Keratinocyte (primary cell): ENCODE measurements at regions not wholly inside any gene's neighbourhood (a gene's known extent, or its start where the extent isn't known, plus 50 kb on each side); places are given as distances from the start of the nearest gene placed in this dataset.

Experiments used
- DNase-seq: peaks from one replicate; pipeline ENCODE4 v3.0.0-alpha.2; 2011; ENCODE audit warnings: low read depth, missing footprints, low spot score
- FAIRE-seq: peaks from 2 replicates; lab custom pipeline; 2011; peaks lifted over from hg19 to GRCh38; lab: Jason Lieb, UNC
- H2AFZ ChIP-seq: 2 replicates; pipeline ENCODE4 v1.6.0; 2012; ENCODE audit warnings: low read length, control low read depth, inconsistent platforms; ENCODE audit not compliant: control insufficient read depth
- H3K27ac ChIP-seq: 2 replicates; pipeline ENCODE4 v1.5.1; 2011; ENCODE audit warnings: low read length; ENCODE audit not compliant: control insufficient read depth, insufficient read depth
- H3K27me3 ChIP-seq: 3 replicates; pipeline ENCODE4 v1.6.0; 2011; ENCODE audit warnings: low read length; ENCODE audit not compliant: control insufficient read depth, insufficient read depth; ENCODE audit errors: extremely low read depth
- H3K36me3 ChIP-seq, 2 experiments: 2 replicates in 1 of 2; 3 replicates in 1 of 2; pipeline ENCODE4 v1.5.1; 2011; ENCODE audit warnings: low read length in 2 of 2, mild to moderate bottlenecking in 1 of 2; ENCODE audit not compliant: control insufficient read depth in 2 of 2, insufficient read depth in 2 of 2; ENCODE audit errors: extremely low read depth in 1 of 2
- H3K4me1 ChIP-seq: 3 replicates; pipeline ENCODE4 v1.5.1; 2011; ENCODE audit warnings: low read length; ENCODE audit not compliant: control insufficient read depth, insufficient read depth; ENCODE audit errors: extremely low read depth
- H3K4me2 ChIP-seq: 3 replicates; pipeline ENCODE4 v1.6.0; 2011; ENCODE audit warnings: low read depth, low read length; ENCODE audit not compliant: control insufficient read depth, insufficient read depth; ENCODE audit errors: extremely low read depth
- H3K4me3 ChIP-seq, 3 experiments: fragments of 200-600 bp in 1 of 3; sonication (generic) in 1 of 3; 2 replicates in 2 of 3; 3 replicates in 1 of 3; pipeline ENCODE4 v1.5.1; 2011 to 2016; ENCODE audit warnings: low read length in 3 of 3, mild to moderate bottlenecking in 3 of 3, control low read depth in 2 of 3, inconsistent platforms in 1 of 3, low read depth in 1 of 3, mixed read lengths in 1 of 3, mixed run types in 1 of 3, moderate library complexity in 1 of 3; ENCODE audit not compliant: control insufficient read depth in 2 of 3, insufficient read depth in 2 of 3; ENCODE audit errors: extremely low read depth in 1 of 3
- H3K79me2 ChIP-seq: 2 replicates; pipeline ENCODE4 v1.6.0; 2012; ENCODE audit warnings: low read length; ENCODE audit not compliant: control insufficient read depth, insufficient read depth
- H3K9ac ChIP-seq: 3 replicates; pipeline ENCODE4 v1.6.0; 2011; ENCODE audit warnings: low read length; ENCODE audit not compliant: control insufficient read depth, insufficient read depth; ENCODE audit errors: extremely low read depth
- H3K9me1 ChIP-seq: 3 replicates; pipeline ENCODE4 v1.6.0; 2011; ENCODE audit warnings: low read length; ENCODE audit not compliant: control insufficient read depth, insufficient read depth; ENCODE audit errors: extremely low read depth
- H3K9me3 ChIP-seq: 2 replicates; pipeline ENCODE4 v1.5.1; 2012; ENCODE audit warnings: low read depth, low read length; ENCODE audit not compliant: control insufficient read depth
- H4K20me1 ChIP-seq: 3 replicates; pipeline ENCODE4 v1.6.0; 2011; ENCODE audit warnings: low read length; ENCODE audit not compliant: control insufficient read depth, insufficient read depth; ENCODE audit errors: extremely low read depth
- EZH2 ChIP-seq: IDR thresholded peaks from one replicate; pipeline ENCODE4 v1.6.1; 2012; ENCODE audit warnings: inconsistent platforms, mild to moderate bottlenecking, low read length, moderate library complexity
- dilution Hi-C: fragments of 300-500 bp; cut with MboI; formaldehyde crosslinking; loops from one replicate; pipeline ENCODE4 v1.7.0; 2020; ENCODE audit warnings: low sequenced_read_pairs; ENCODE audit not compliant: extremely low pct_ligation_motif_present
- TF ChIP-seq, protein P1 (sequence below), 3 experiments: IDR thresholded peaks in 1 of 3; conservative IDR thresholded peaks in 1 of 3; optimal IDR thresholded peaks in 1 of 3; 2 replicates in 2 of 3; 3 replicates in 1 of 3; pipeline versions ENCODE3 to v1.5.1; 2011; ENCODE audit warnings: low read length in 3 of 3, mild to moderate bottlenecking in 3 of 3, moderate library complexity in 2 of 3, control low read depth in 1 of 3, inconsistent platforms in 1 of 3; ENCODE audit not compliant: insufficient read depth in 2 of 3; ENCODE audit errors: extremely low read depth in 1 of 3

DNA sequence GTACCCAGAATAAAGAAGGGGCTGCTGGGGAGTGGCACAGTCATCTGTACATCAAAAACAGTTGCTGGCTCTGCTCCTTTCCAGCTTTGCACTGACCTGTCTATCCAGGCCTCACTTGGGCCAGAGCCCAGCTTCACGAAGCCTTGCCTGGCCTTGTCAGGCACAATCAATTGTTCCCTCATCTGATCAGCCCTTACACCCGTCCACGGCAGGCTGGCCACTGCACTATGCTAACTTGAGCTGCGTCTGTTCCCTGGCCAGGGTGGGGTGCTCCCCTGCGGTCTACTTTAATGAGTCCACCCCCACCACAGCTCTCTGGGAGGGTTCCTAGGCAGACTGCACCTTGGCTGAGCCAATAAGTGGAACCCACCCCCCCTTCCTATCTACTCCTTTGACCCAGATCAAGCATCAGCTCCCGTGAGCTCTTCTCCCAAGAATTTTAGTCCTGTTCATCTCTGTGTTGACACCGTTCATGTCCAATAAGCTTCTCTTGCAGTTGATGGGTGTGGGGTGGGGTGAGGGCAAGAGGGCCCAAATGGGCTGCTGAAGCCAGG, 74.3 kb upstream of the MLN start:
- dilution Hi-C loops: no loop called here
- FAIRE-seq: no peak

DNA sequence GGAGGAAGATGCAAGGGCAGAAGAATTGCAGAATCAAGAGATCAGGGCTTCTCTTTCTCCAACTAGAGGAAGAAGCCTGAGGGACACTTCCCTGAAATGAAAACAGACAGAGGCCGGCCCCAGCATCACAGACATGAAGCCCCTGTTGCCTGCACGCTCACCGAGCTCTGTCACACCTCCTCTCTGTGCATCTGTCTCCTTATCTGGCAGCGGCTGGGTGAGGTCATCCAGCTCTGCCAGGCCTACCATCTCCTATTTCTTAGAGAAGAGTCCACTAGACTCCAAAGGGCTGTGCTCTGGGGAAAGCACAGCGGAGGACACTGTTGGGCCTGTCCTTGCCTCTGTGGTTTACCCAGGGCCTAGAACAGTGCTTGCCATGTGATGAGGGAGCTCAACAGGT, 71.9 kb upstream of the MLN start:
- FAIRE-seq: no peak
- Histone ChIP-seq H3K9me3 (no peaks in the 10 kb centered on the region), H4K20me1 (no peaks in the 10 kb centered on the region), H3K9ac (no peak overlapping the region), H2AFZ (no peak overlapping the region), H3K4me2 (no peak overlapping the region), H3K27me3 (peaks cover 20% of the 10 kb centered on the region), H3K9me1 (no peaks in the 10 kb centered on the region), H3K4me3 (no peak overlapping the region), H3K4me1 (no peaks in the 10 kb centered on the region), H3K79me2 (no peaks in the 10 kb centered on the region), H3K36me3 (no peaks in the 10 kb centered on the region), H3K27ac (no peak overlapping the region)
- no peak for DNase-seq
- dilution Hi-C loops: no loop called here
- TF ChIP-seq, protein P1, sequence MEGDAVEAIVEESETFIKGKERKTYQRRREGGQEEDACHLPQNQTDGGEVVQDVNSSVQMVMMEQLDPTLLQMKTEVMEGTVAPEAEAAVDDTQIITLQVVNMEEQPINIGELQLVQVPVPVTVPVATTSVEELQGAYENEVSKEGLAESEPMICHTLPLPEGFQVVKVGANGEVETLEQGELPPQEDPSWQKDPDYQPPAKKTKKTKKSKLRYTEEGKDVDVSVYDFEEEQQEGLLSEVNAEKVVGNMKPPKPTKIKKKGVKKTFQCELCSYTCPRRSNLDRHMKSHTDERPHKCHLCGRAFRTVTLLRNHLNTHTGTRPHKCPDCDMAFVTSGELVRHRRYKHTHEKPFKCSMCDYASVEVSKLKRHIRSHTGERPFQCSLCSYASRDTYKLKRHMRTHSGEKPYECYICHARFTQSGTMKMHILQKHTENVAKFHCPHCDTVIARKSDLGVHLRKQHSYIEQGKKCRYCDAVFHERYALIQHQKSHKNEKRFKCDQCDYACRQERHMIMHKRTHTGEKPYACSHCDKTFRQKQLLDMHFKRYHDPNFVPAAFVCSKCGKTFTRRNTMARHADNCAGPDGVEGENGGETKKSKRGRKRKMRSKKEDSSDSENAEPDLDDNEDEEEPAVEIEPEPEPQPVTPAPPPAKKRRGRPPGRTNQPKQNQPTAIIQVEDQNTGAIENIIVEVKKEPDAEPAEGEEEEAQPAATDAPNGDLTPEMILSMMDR (optimal IDR thresholded peaks at IDR 0.05 in 1 of 3, IDR thresholded peaks at IDR 0.05 in 1 of 3, conservative IDR thresholded peaks at IDR 0.05 in 1 of 3; ENCODE audit: extremely low read depth in 1 of 3, insufficient read depth in 2 of 3, low read length in 3 of 3): no peak

More for the DNA sequence above, 74.3 kb upstream of the MLN start:
- Histone ChIP-seq H3K36me3 (no peaks in the 10 kb centered on the region), H4K20me1 (no peaks in the 10 kb centered on the region), H3K27ac (no peak overlapping the region), H3K9me3 (no peaks in the 10 kb centered on the region), H3K9me1 (no peaks in the 10 kb centered on the region), H3K79me2 (no peaks in the 10 kb centered on the region), H3K4me3 (no peak overlapping the region), H3K27me3 (peaks cover 14% of the 10 kb centered on the region), H3K4me2 (no peak overlapping the region), H2AFZ (no peak overlapping the region), H3K4me1 (peaks cover 7% of the 10 kb centered on the region), H3K9ac (no peak overlapping the region)
- TF ChIP-seq EZH2: no peak
- TF ChIP-seq, protein P1 (optimal IDR thresholded peaks at IDR 0.05 in 1 of 3, IDR thresholded peaks at IDR 0.05 in 1 of 3, conservative IDR thresholded peaks at IDR 0.05 in 1 of 3; ENCODE audit: extremely low read depth in 1 of 3, insufficient read depth in 2 of 3, low read length in 3 of 3): no peak
- DNase-seq: no peak
